Lung (tissue), 11 donors: ENCODE measurements at regions not wholly inside any gene's neighbourhood (a gene's known extent, or its start where the extent isn't known, plus 50 kb on each side); places are given as distances from the start of the nearest gene placed in this dataset.

Experiments used
- ATAC-seq: fragments of 200-7000 bp; cut with Tn5 transposase; one replicate; pipeline ENCODE4 v1.9.1; 2020; ENCODE audit warnings: moderate number of reproducible peaks; ENCODE audit not compliant: insufficient read depth, low FRiP score
- DNase-seq, 3 donors: peaks; one replicate each; pipeline ENCODE4 v3.0.0-alpha.2; 2013 to 2017
- H3K27ac ChIP-seq, 2 donors: one replicate each; pipeline ENCODE4 v1.5.1; 2013; ENCODE audit warnings: mild to moderate bottlenecking in 2 of 2, moderate library complexity in 2 of 2, control low read depth in 1 of 2, inconsistent platforms in 1 of 2, low read depth in 1 of 2, low read length in 1 of 2
- H3K27me3 ChIP-seq, 3 donors: one replicate each; pipeline ENCODE4 v1.5.1; 2013; ENCODE audit warnings: low read length in 2 of 3; ENCODE audit not compliant: control insufficient read depth in 3 of 3, insufficient read depth in 3 of 3
- H3K36me3 ChIP-seq, 4 donors: one replicate each; pipeline ENCODE4 v1.5.1; 2013; ENCODE audit warnings: low read length in 4 of 4, mild to moderate bottlenecking in 1 of 4, moderate library complexity in 1 of 4; ENCODE audit not compliant: control insufficient read depth in 4 of 4, insufficient read depth in 4 of 4
- H3K4me1 ChIP-seq, 5 donors: one replicate each; pipeline ENCODE4 v1.5.1; 2013; ENCODE audit warnings: low read length in 5 of 5, mild to moderate bottlenecking in 2 of 5, moderate library complexity in 1 of 5; ENCODE audit not compliant: control insufficient read depth in 5 of 5, insufficient read depth in 5 of 5
- H3K4me3 ChIP-seq: one replicate; pipeline ENCODE4 v1.5.1; 2013; ENCODE audit warnings: mild to moderate bottlenecking, control low read depth, moderate library complexity
- H3K9ac ChIP-seq, 2 donors: one replicate each; pipeline ENCODE4 v1.5.1; 2013; ENCODE audit warnings: low read length in 2 of 2, control low read depth in 1 of 2; ENCODE audit not compliant: insufficient read depth in 1 of 2
- H3K9me3 ChIP-seq, 4 donors: one replicate each; pipeline ENCODE4 v1.5.1; 2013; ENCODE audit warnings: low read length in 3 of 4, mild to moderate bottlenecking in 1 of 4, moderate library complexity in 1 of 4; ENCODE audit not compliant: control insufficient read depth in 4 of 4, insufficient read depth in 3 of 4
- WGBS, 2 donors: extraction: QIAGEN DNeasy Blood & Tissue Kit; methylation state at CpG; one replicate each; pipeline ENCODE4 v1.1.7; 2013; 5-methylcytosine and 5-hydroxymethylcytosine counted together
- TF ChIP-seq, protein P1 (sequence below): IDR thresholded peaks from 2 replicates; pipeline ENCODE4 v1.5.1; 2012; ENCODE audit warnings: mild to moderate bottlenecking; ENCODE audit errors: control extremely low read depth, extremely low read depth
- donor health status: control.
- donor health status: control.
- donor health status: Bipolar disorder and iron deficiency.
- donor health status: healthy.
- donor health status: DM: yes; HTN: yes; CAD: no.

DNA sequence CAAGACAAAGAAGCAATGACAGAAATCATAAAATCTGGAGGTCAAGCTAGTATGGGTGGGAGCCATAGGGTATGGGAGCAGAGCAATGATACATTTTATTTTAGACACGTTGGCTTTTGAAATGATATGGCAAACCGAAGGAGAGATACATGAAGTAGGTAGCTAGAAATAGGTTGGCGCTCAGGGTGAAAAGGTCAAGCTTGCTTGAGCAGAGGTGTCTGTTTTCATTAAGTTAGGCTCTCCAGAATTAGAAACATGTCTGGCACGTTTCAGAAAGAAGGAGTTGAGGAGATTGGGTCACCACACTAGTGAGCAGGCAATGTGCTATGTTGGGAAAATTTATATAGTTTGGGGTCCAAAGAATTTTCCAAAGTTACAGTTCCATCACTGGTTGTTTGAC, 151.4 kb downstream of the AMY1C start:
- H3K27ac ChIP-seq, result no peak overlapping the region
- 63 to 67% methylated on average over 4 of the region's 4 CpGs for WGBS, 2 donors
- no peak overlapping the region for H3K4me3 ChIP-seq
- H3K27me3 ChIP-seq, result no peaks in the 10 kb centered on the region
- TF ChIP-seq, protein P1, sequence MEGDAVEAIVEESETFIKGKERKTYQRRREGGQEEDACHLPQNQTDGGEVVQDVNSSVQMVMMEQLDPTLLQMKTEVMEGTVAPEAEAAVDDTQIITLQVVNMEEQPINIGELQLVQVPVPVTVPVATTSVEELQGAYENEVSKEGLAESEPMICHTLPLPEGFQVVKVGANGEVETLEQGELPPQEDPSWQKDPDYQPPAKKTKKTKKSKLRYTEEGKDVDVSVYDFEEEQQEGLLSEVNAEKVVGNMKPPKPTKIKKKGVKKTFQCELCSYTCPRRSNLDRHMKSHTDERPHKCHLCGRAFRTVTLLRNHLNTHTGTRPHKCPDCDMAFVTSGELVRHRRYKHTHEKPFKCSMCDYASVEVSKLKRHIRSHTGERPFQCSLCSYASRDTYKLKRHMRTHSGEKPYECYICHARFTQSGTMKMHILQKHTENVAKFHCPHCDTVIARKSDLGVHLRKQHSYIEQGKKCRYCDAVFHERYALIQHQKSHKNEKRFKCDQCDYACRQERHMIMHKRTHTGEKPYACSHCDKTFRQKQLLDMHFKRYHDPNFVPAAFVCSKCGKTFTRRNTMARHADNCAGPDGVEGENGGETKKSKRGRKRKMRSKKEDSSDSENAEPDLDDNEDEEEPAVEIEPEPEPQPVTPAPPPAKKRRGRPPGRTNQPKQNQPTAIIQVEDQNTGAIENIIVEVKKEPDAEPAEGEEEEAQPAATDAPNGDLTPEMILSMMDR, result no peak
- no peak for DNase-seq
- no peaks in the 10 kb centered on the region for H3K36me3 ChIP-seq
- no peak overlapping the region for H3K9ac ChIP-seq
- no peaks in the 10 kb centered on the region for H3K9me3 ChIP-seq
- H3K4me1 ChIP-seq, result peaks cover 0 to 2% (median 0%) of the 10 kb centered on the region in 5 donors
- ATAC-seq, result no peak

DNA sequence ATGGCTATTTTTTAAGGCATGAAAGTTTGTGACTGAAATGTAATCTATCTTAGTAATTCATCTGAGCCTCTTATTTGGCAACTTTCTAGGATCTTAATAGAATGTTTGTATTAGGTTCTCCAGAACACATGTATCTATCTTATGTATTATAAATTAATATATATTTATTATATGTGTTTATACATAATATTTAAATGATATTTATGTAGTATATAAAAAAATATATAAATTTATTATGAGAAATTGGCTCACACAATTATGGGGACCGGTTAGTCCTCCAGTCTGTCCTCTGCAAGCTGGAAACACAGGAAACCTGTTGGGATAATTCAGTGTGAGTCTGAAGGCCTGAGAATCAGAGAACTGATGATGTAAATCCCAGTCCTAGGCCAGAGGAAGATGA, 155.7 kb downstream of the AMY1C start:
- Histone ChIP-seq H3K4me1 (peaks cover 0 to 2% (median 0%) of the 10 kb centered on the region in 5 donors), H3K27me3 (no peaks in the 10 kb centered on the region), H3K36me3 (no peaks in the 10 kb centered on the region), H3K9ac (no peak overlapping the region), H3K9me3 (no peaks in the 10 kb centered on the region), H3K4me3 (no peak overlapping the region), H3K27ac (no peak overlapping the region)
- TF ChIP-seq, protein P1, result no peak
- DNase-seq (no peak), ATAC-seq (no peak)
- 91 to 92% methylated on average over 1 of the region's 1 CpG for WGBS, 2 donors

DNA sequence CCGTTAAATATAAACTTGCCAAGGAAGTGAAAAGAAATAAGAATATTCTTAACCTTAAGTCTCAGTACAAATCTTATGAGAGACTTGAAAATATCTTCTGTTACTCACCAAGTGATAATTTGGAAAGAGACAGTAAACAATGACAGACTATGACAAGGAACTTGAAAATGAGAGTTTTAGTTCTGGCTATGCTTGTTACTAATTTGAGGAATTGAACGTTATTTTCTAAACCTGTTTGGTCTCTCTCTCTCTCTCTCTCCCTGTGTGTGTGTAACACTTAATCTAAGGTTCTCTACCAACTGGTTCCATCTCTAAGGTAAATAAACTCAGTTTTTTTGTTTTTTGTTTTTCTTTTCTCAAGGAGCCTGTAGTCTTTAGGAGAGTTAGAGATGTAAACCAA, 161.8 kb downstream of the AMY1C start:
- H3K36me3 ChIP-seq, result no peaks in the 10 kb centered on the region
- WGBS, 2 donors, result 80 to 83% methylated on average over 2 of the region's 2 CpGs

DNA sequence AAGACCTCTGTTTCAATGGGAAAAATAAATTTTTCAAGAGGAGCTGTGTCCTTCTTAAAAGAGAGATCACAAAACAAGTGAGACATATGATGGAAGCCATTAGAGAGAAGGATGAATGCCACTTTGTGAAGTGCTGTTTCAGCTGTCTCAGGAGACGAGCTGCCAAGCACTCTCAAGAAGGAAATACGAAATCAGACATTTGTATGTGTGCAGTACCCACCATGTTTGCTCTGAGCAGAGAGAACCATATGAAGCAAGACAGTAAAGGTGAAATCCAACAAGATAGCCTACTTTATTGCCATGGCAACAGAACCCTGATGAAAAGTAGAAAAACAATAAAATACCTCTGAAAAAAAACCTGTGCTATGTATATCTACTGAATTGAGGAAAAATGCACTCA, 168.1 kb downstream of the AMY1C start:
- WGBS, 2 donors, result 43 to 46% methylated on average over 2 of the region's 2 CpGs
- H3K4me3 ChIP-seq, result no peak overlapping the region
- DNase-seq, result no peak
- no peaks in the 10 kb centered on the region for H3K36me3 ChIP-seq
- no peak overlapping the region for H3K9ac ChIP-seq
- TF ChIP-seq, protein P1, result no peak
- no peaks in the 10 kb centered on the region for H3K27me3 ChIP-seq
- ATAC-seq, result no peak
- H3K9me3 ChIP-seq, result no peaks in the 10 kb centered on the region
- no peaks in the 10 kb centered on the region for H3K4me1 ChIP-seq
- no peak overlapping the region for H3K27ac ChIP-seq

More for the DNA sequence above, 161.8 kb downstream of the AMY1C start:
- DNase-seq (no peak), ATAC-seq (no peak)
- Histone ChIP-seq H3K9me3 (no peaks in the 10 kb centered on the region), H3K4me1 (no peaks in the 10 kb centered on the region), H3K27ac (no peak overlapping the region), H3K9ac (no peak overlapping the region), H3K27me3 (no peaks in the 10 kb centered on the region), H3K4me3 (no peak overlapping the region)
- TF ChIP-seq, protein P1, result no peak
